HCEC 1CT (cell line): ENCODE measurements at regions not wholly inside any gene's neighbourhood (a gene's known extent, or its start where the extent isn't known, plus 50 kb on each side); places are given as distances from the start of the nearest gene placed in this dataset.

ENCODE experiments used
- DNase-seq: peaks from one replicate; pipeline ENCODE4 v3.0.0-alpha.2; 2017

DNA sequence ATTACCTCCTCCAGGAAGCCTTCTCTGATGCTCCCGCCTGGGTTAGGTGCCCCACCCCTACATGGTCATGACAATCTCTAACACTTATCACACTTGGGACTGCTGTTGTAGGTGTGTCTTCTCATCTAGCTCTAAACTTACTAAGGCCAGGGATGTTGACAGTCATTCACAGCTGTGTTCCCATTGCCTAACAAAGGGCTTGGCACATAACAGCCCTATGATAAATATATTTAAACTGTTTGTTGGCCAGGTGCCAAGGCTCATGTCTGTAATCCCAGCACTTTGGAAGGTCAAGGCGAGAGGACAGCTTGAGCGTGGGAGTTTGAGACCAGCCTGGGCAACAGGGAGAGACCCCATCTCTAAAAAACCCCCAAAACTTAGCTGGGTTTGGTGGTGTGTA is 98.8 kb upstream of the RGS6 start:
- DNase-seq: no peak

DNA sequence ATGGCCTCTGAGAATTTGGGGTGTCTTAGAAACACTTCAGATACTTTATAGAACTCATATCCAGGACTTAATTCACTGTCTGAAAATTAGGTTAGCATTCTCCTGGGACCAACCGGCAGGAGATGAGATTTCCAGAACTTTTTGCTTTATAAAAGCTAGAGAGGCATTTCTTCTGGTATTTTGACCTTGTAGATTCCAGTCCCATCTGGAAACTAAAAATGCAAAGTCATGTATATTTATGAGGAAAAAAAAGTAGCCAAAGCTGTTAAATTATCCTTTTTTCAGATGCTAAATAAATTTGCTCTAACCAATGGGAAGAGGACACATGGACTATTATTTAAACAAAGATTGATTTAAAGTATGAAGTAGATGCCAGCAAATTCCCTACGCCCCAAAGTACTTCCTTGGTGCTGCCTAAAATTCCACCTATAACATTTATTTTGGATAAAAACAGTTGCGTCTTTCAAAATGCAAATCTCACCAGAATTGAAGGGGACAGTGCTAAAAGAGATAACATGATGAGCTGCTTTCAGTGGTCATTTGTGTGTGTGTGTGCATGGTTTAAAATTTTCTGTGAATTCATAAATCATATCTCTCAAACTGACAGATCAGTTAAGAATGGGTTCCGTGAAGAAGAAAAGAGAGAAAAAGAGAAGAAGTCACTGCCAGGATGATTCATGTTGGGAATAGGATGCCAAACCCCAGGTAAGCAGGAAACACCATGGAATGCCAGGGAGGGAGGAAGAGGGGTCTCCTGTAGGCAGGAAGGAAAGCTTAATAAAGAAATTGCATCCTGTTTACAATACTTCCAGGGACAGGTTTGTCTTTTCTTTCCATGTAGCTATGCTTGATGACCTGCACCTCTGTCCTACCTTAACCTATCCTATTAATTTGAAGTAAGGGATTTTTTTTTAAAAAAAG is 97.7 kb upstream of the RGS6 start:
- DNase-seq: no peak

DNA sequence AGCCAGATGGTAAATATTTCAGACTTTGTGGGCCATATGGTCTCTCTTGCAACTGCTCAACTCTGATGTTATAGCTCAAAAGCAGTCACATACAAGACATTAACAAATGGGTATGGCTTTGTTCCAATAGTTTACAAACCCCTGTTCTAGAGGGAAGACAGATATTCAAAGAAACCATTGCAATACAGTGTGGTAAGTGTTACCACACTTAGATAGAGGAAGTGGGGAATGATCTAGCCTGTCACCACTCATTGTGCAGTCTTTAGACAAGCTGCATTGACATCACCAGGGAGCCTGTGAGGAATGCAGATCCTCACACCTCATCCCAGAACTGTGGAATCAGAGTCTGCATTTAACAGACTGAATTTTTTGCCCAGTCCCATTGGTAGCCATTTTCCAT is 80.0 kb upstream of the RGS6 start:
- no peak for DNase-seq

DNA sequence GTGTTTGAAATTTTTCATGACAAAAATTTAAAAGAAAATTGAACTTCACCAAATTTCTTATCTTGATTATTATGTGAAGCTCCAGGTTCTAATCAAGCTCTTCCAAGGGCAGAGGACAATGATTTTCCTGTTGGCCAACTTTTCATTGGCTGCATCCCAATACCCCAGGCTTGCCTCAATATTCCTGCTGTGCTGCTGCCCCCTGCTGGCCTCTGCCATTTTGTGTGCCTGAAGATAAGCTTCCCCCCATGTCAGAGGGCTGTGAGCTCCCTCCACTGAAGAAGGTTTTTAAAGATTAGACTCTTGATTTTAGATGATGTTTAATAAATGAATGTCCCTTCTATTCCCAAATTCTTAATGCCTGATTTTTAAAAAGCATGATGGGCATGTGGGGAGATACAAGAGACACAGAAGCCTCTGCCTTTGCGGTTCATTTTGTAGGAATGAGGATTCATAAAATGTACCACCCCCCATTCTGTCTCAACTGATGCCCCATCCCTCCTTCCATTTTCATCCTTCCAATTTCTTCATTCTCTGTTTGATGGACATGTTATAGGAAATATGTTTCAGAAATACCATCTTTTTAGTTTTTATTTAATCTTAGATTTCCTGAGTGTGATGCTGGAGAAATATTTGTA is 76.7 kb upstream of the RGS6 start:
- DNase-seq: peak; percentile 45

DNA sequence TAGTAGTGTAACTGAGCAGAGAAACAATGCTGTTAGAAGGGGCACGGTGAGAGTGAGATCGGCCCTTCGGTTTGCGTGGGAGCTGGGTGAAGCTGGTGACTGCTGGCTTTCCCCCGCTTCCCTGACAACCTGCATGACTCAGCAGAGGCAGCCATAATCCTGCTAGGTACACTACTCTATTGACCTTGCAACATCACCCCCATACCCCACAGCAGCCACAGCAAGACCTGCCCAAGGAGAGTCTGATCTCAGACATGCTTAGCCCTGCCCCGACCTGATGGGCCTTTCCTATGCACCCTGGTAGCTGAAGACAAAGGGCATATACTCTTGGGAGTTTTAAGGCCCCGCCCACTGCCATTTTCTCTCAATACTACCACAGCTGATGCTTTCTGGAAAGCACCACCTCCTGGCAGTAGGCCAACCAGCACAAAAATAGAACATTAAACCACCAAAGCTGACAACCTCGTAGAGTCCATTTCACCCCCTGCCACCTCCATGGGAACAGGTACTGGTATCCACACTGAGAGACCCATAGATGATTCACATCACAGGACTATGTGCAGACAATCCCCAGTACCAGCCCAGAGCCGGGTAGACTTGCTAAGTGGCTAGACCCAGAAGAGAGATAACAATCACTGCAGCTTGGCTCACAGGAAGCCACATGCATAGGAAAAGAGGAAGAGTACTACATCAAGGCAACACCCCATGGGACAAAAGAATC is 75.9 kb upstream of the RGS6 start:
- DNase-seq: no peak

DNA sequence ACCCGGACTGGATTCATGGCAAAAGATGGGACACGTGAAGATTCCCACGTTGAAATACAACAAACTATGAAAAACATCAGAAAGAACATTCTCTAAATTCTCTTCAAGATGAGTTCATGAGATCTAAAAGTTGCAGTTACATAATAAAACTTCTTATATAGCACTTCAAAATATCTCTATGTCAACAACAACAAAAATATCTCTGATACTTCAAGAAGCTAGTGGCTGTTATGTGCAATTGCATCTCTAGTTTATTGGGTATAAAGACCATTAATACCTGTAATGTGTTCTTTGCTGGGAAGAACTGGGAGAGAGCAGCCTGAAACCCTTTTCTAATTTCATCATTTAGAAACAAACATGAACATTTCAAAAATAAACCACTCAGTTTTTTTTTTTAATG is 69.2 kb upstream of the RGS6 start:
- no peak for DNase-seq

DNA sequence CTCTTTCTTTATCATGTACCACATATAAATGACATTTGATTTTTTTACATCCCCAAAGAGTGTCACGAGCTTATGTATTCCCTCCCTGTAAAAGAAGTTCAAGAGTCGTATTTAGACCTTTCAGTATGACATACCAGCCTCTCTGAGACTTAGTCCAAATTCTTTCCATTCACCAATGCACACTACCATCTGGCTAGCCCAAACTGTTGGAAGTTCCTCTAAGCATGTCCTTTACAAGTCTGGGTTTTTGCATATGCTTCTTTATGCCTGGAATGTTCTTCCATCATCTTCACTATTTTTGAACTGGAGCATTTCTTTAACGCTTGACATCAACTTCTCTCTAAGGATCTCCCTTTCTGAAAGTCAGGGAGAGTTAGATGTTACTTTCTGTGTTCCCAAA is 68.5 kb upstream of the RGS6 start:
- no peak for DNase-seq
